ENCODE measurements at regions not wholly inside any gene's neighbourhood (a gene's known extent, or its start where the extent isn't known, plus 50 kb on each side); places are given as distances from the start of the nearest gene placed in this dataset.

- no peaks in the 10 kb centered on the region for H3K36me3 Mint-ChIP-seq
- ChIA-PET POLR2A (ENCODE audit: partially characterized antibody) (no interaction called here), CTCF (ENCODE audit: partially characterized antibody) (no interaction called here)
- no peak overlapping the region for H3K27ac ChIP-seq (ENCODE audit: low read depth, low read length)
- H3K4me3 Mint-ChIP-seq: no peak overlapping the region
- H3K4me3 ChIP-seq (ENCODE audit: low read length in 2 of 2): no peak overlapping the region
- peaks cover 0 to 5% of the 10 kb centered on the region in 2 donors for H3K27me3 Mint-ChIP-seq
- no peaks in the 10 kb centered on the region for H3K4me1 ChIP-seq (ENCODE audit: insufficient read depth, low read length)
- intact Hi-C loops (cut with micrococcal nuclease): no loop called here
- no peaks in the 10 kb centered on the region for H3K9me3 ChIP-seq (ENCODE audit: control insufficient read depth in 1 of 2, low read length in 2 of 2)
- H3K27me3 ChIP-seq (ENCODE audit: insufficient read depth, low read length): no peaks in the 10 kb centered on the region
- H3K36me3 ChIP-seq (ENCODE audit: insufficient read depth, low read length): no peaks in the 10 kb centered on the region
- no peaks in the 10 kb centered on the region for H3K4me1 Mint-ChIP-seq
- DNase-seq: no peak
- peaks cover 0 to 10% (median 0%) of the 10 kb centered on the region in 8 donors for H3K9me3 Mint-ChIP-seq
- H3K27ac Mint-ChIP-seq: no peak overlapping the region
Observed at GRCh38 chr18:56545464-56545863, 92.9 kb downstream of the TXNL1 start.

- no peak for DNase-seq
- no peak overlapping the region for H3K27ac ChIP-seq (ENCODE audit: low read depth, low read length)
- intact Hi-C loops (cut with micrococcal nuclease): no loop called here
- Mint-ChIP-seq H3K9me3 (peaks cover 0 to 10% (median 0%) of the 10 kb centered on the region in 8 donors), H3K27me3 (peaks cover 0 to 5% of the 10 kb centered on the region in 2 donors), H3K27ac (no peak overlapping the region), H3K4me1 (no peaks in the 10 kb centered on the region), H3K36me3 (no peaks in the 10 kb centered on the region), H3K4me3 (no peak overlapping the region)
- no peaks in the 10 kb centered on the region for H3K4me1 ChIP-seq (ENCODE audit: insufficient read depth, low read length)
- CTCF ChIA-PET (ENCODE audit: partially characterized antibody): no interaction called here
- no peaks in the 10 kb centered on the region for H3K36me3 ChIP-seq (ENCODE audit: insufficient read depth, low read length)
- no peaks in the 10 kb centered on the region for H3K9me3 ChIP-seq (ENCODE audit: control insufficient read depth in 1 of 2, low read length in 2 of 2)
- POLR2A ChIA-PET (ENCODE audit: partially characterized antibody): no interaction called here
- no peak overlapping the region for H3K4me3 ChIP-seq (ENCODE audit: low read length in 2 of 2)
- H3K27me3 ChIP-seq (ENCODE audit: insufficient read depth, low read length): no peaks in the 10 kb centered on the region
Observed at GRCh38 chr18:56542476-56542875, 95.9 kb downstream of the TXNL1 start.

GRCh38 chr18:56541793-56542192 lies 96.6 kb downstream of the TXNL1 start:
- no peaks in the 10 kb centered on the region for H3K9me3 ChIP-seq (ENCODE audit: control insufficient read depth in 1 of 2, low read length in 2 of 2)
- H3K36me3 ChIP-seq (ENCODE audit: insufficient read depth, low read length): no peaks in the 10 kb centered on the region
- no peak for DNase-seq
- H3K27me3 ChIP-seq (ENCODE audit: insufficient read depth, low read length): no peaks in the 10 kb centered on the region
- H3K27ac ChIP-seq (ENCODE audit: low read depth, low read length): no peak overlapping the region
- peaks cover 2 to 5% of the 10 kb centered on the region in 2 donors for H3K27me3 Mint-ChIP-seq
- H3K4me3 Mint-ChIP-seq: no peak overlapping the region
- POLR2A ChIA-PET (ENCODE audit: partially characterized antibody): no interaction called here
- H3K4me1 Mint-ChIP-seq: no peaks in the 10 kb centered on the region
- H3K4me3 ChIP-seq (ENCODE audit: low read length in 2 of 2): no peak overlapping the region
- peaks cover 0 to 10% (median 0%) of the 10 kb centered on the region in 8 donors for H3K9me3 Mint-ChIP-seq
- H3K27ac Mint-ChIP-seq: no peak overlapping the region
- CTCF ChIA-PET (ENCODE audit: partially characterized antibody): no interaction called here
- H3K4me1 ChIP-seq (ENCODE audit: insufficient read depth, low read length): no peaks in the 10 kb centered on the region
- intact Hi-C loops (cut with micrococcal nuclease): no loop called here
- H3K36me3 Mint-ChIP-seq: no peaks in the 10 kb centered on the region

- Mint-ChIP-seq H3K4me3 (no peak overlapping the region), H3K36me3 (no peaks in the 10 kb centered on the region), H3K27me3 (peaks cover 4 to 5% of the 10 kb centered on the region in 2 donors), H3K4me1 (no peaks in the 10 kb centered on the region), H3K27ac (no peak overlapping the region), H3K9me3 (peaks cover 0 to 10% (median 0%) of the 10 kb centered on the region in 8 donors)
- Histone ChIP-seq H3K4me3 (ENCODE audit: low read length in 2 of 2) (no peak overlapping the region), H3K36me3 (ENCODE audit: insufficient read depth, low read length) (no peaks in the 10 kb centered on the region), H3K27ac (ENCODE audit: low read depth, low read length) (no peak overlapping the region), H3K9me3 (ENCODE audit: control insufficient read depth in 1 of 2, low read length in 2 of 2) (no peaks in the 10 kb centered on the region), H3K27me3 (ENCODE audit: insufficient read depth, low read length) (no peaks in the 10 kb centered on the region), H3K4me1 (ENCODE audit: insufficient read depth, low read length) (no peaks in the 10 kb centered on the region)
- intact Hi-C loops (cut with micrococcal nuclease): no loop called here
- no peak for DNase-seq
- POLR2A ChIA-PET (ENCODE audit: partially characterized antibody): no interaction called here
- CTCF ChIA-PET (ENCODE audit: partially characterized antibody): no interaction called here
Observed at GRCh38 chr18:56541340-56541739, 97.1 kb downstream of the TXNL1 start.

- no peak for DNase-seq
- Mint-ChIP-seq H3K9me3 (no peaks in the 10 kb centered on the region), H3K27ac (no peak overlapping the region), H3K4me1 (no peaks in the 10 kb centered on the region), H3K4me3 (no peak overlapping the region), H3K36me3 (no peaks in the 10 kb centered on the region), H3K27me3 (peaks cover 6 to 7% of the 10 kb centered on the region in 2 donors)
- ChIA-PET POLR2A (ENCODE audit: partially characterized antibody) (no interaction called here), CTCF (ENCODE audit: partially characterized antibody) (no interaction called here)
- Histone ChIP-seq H3K4me1 (ENCODE audit: insufficient read depth, low read length) (no peaks in the 10 kb centered on the region), H3K27me3 (ENCODE audit: insufficient read depth, low read length) (no peaks in the 10 kb centered on the region), H3K9me3 (ENCODE audit: control insufficient read depth in 1 of 2, low read length in 2 of 2) (no peaks in the 10 kb centered on the region), H3K36me3 (ENCODE audit: insufficient read depth, low read length) (no peaks in the 10 kb centered on the region), H3K4me3 (ENCODE audit: low read length in 2 of 2) (no peak overlapping the region), H3K27ac (ENCODE audit: low read depth, low read length) (no peak overlapping the region)
- intact Hi-C loops (cut with micrococcal nuclease): no loop called here
Observed at GRCh38 chr18:56538746-56539145, 99.6 kb downstream of the TXNL1 start.

- no peaks in the 10 kb centered on the region for H3K36me3 Mint-ChIP-seq
- H3K4me3 Mint-ChIP-seq: no peak overlapping the region
- no peak overlapping the region for H3K27ac Mint-ChIP-seq
- ChIA-PET POLR2A (ENCODE audit: partially characterized antibody) (no interaction called here), CTCF (ENCODE audit: partially characterized antibody) (no interaction called here)
- H3K27me3 Mint-ChIP-seq: peaks cover 3 to 11% of the 10 kb centered on the region in 2 donors
- DNase-seq: no peak
- H3K27me3 ChIP-seq (ENCODE audit: insufficient read depth, low read length): no peaks in the 10 kb centered on the region
- H3K4me1 ChIP-seq (ENCODE audit: insufficient read depth, low read length): no peaks in the 10 kb centered on the region
- H3K36me3 ChIP-seq (ENCODE audit: insufficient read depth, low read length): no peaks in the 10 kb centered on the region
- H3K27ac ChIP-seq (ENCODE audit: low read depth, low read length): no peak overlapping the region
- H3K9me3 ChIP-seq (ENCODE audit: control insufficient read depth in 1 of 2, low read length in 2 of 2): no peaks in the 10 kb centered on the region
- H3K9me3 Mint-ChIP-seq: peaks cover 0 to 3% (median 0%) of the 10 kb centered on the region in 8 donors
- no peaks in the 10 kb centered on the region for H3K4me1 Mint-ChIP-seq
- intact Hi-C loops (cut with micrococcal nuclease): no loop called here
- H3K4me3 ChIP-seq (ENCODE audit: low read length in 2 of 2): no peak overlapping the region
Observed at GRCh38 chr18:56532176-56532840, 106.1 kb downstream of the TXNL1 start.

GRCh38 chr18:56522816-56523215 lies 115.6 kb downstream of the TXNL1 start:
- Histone ChIP-seq H3K4me3 (ENCODE audit: low read length in 2 of 2) (no peak overlapping the region), H3K36me3 (ENCODE audit: insufficient read depth, low read length) (no peaks in the 10 kb centered on the region), H3K27me3 (ENCODE audit: insufficient read depth, low read length) (no peaks in the 10 kb centered on the region), H3K27ac (ENCODE audit: low read depth, low read length) (no peak overlapping the region), H3K9me3 (ENCODE audit: control insufficient read depth in 1 of 2, low read length in 2 of 2) (no peaks in the 10 kb centered on the region), H3K4me1 (ENCODE audit: insufficient read depth, low read length) (no peaks in the 10 kb centered on the region)
- CTCF ChIA-PET (ENCODE audit: partially characterized antibody): no interaction called here
- Mint-ChIP-seq H3K27me3 (peaks cover 1 to 7% of the 10 kb centered on the region in 2 donors), H3K36me3 (no peaks in the 10 kb centered on the region), H3K9me3 (peaks cover 0 to 8% (median 3%) of the 10 kb centered on the region in 8 donors), H3K4me3 (no peak overlapping the region), H3K4me1 (no peaks in the 10 kb centered on the region), H3K27ac (no peak overlapping the region)
- no peak for DNase-seq
- intact Hi-C loops (cut with micrococcal nuclease): no loop called here
- POLR2A ChIA-PET (ENCODE audit: partially characterized antibody): no interaction called here

- Histone ChIP-seq H3K27me3 (ENCODE audit: insufficient read depth, low read length) (no peaks in the 10 kb centered on the region), H3K4me3 (ENCODE audit: low read length in 2 of 2) (no peak overlapping the region), H3K4me1 (ENCODE audit: insufficient read depth, low read length) (no peaks in the 10 kb centered on the region), H3K9me3 (ENCODE audit: control insufficient read depth in 1 of 2, low read length in 2 of 2) (no peaks in the 10 kb centered on the region), H3K36me3 (ENCODE audit: insufficient read depth, low read length) (no peaks in the 10 kb centered on the region), H3K27ac (ENCODE audit: low read depth, low read length) (no peak overlapping the region)
- ChIA-PET CTCF (ENCODE audit: partially characterized antibody) (no interaction called here), POLR2A (ENCODE audit: partially characterized antibody) (no interaction called here)
- intact Hi-C loops (cut with micrococcal nuclease): no loop called here
- no peaks in the 10 kb centered on the region for H3K4me1 Mint-ChIP-seq
- H3K9me3 Mint-ChIP-seq: peaks cover 0 to 4% (median 0%) of the 10 kb centered on the region in 8 donors
- H3K27me3 Mint-ChIP-seq: peaks cover 2 to 9% of the 10 kb centered on the region in 2 donors
- no peaks in the 10 kb centered on the region for H3K36me3 Mint-ChIP-seq
- DNase-seq: no peak
- H3K4me3 Mint-ChIP-seq: no peak overlapping the region
- H3K27ac Mint-ChIP-seq: no peak overlapping the region
Observed at GRCh38 chr18:56521263-56521662, 117.1 kb downstream of the TXNL1 start.
